HUES64 (cell line): ENCODE measurements at regions not wholly inside any gene's neighbourhood (a gene's known extent, or its start where the extent isn't known, plus 50 kb on each side); places are given as distances from the start of the nearest gene placed in this dataset.

ENCODE experiments used
- H3K27ac ChIP-seq: 2 replicates; pipeline ENCODE4 v1.7.0; 2013; ENCODE audit warnings: low read depth, low read length, inconsistent platforms
- H3K27me3 ChIP-seq: 2 replicates; pipeline ENCODE4 v1.6.1; 2013; ENCODE audit warnings: mild to moderate bottlenecking, low read length; ENCODE audit not compliant: insufficient read depth
- H3K36me3 ChIP-seq: 2 replicates; pipeline ENCODE4 v1.6.1; 2013; ENCODE audit warnings: mild to moderate bottlenecking, low read length; ENCODE audit not compliant: insufficient read depth
- H3K4me1 ChIP-seq: 2 replicates; pipeline ENCODE4 v1.6.1; 2013; ENCODE audit warnings: mild to moderate bottlenecking, low read length, moderate library complexity; ENCODE audit not compliant: insufficient read depth
- H3K4me3 ChIP-seq: 2 replicates; pipeline ENCODE4 v1.5.1; 2013; ENCODE audit warnings: mild to moderate bottlenecking, low read length, moderate library complexity
- H3K9ac ChIP-seq: 2 replicates; pipeline ENCODE4 v1.6.1; 2013; ENCODE audit warnings: mild to moderate bottlenecking, low read depth, low read length
- H3K9me3 ChIP-seq: 2 replicates; pipeline ENCODE4 v1.6.1; 2013; ENCODE audit warnings: low read depth, low read length; ENCODE audit not compliant: insufficient read depth
- WGBS: fragments of 150-250, 120-280 bp; methylation state at CpG from one replicate; pipeline ENCODE4 v1.1.7; 2013; ENCODE audit warnings: missing lambda C conversion rate; 5-methylcytosine and 5-hydroxymethylcytosine counted together

DNA sequence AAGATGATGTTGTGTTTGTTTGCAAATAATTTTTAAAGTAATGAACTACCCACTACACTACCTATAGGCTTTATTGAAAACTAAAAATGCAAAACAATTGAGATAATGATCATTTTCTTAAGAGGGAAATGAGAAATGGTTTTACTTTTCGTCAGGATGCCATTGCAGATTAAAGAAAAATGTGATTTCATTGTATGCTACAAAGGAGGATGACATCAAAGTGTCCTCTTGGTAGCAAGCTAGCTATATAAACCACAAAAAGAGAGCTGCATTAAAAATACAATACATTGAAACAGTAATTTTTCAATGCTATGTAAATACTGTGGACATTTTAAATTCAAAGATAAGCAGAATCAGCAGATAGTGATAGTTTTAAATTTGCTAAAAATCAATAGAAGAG, 87.5 kb upstream of the DPYD start:
- H3K9me3 ChIP-seq, result no peaks in the 10 kb centered on the region
- no peaks in the 10 kb centered on the region for H3K27me3 ChIP-seq
- 70% methylated on average over 1 of the region's 1 CpG for WGBS
- no peak overlapping the region for H3K27ac ChIP-seq
- H3K4me1 ChIP-seq, result peaks cover 2% of the 10 kb centered on the region; the same call in 1 of the 2 replicates
- H3K9ac ChIP-seq, result no peak overlapping the region
- no peaks in the 10 kb centered on the region for H3K36me3 ChIP-seq
- no peak overlapping the region for H3K4me3 ChIP-seq

DNA sequence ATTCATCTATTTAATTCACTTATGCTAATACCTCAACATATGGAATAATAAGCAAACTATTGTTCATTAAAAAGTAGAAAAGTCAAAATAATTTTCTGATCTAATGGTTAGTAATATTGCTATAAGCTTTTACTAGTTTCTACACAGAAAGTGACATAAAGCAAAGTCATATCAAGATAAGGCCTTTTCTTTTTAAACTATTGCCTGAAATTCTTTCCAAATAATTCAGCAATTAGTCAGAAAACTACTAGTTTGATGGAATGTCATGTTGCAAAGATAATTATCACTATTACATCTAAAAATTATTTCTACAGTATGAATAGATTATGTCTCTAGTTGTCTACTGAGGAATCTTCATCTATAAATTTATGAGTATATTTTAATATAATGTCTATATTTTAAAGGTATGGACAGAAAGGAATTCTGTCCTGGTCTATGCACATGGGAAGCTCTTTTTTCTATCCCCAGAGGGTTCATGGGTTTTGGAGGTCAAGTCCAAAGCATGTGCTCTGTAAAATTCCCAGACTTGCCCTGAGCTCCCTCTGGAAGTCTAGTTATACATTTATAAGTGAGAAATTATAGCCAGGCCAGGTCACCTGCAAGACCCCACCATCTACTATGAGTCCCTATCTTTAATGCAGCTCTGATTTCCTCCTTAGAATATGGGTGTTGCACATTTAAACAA, 84.6 kb upstream of the DPYD start:
- Histone ChIP-seq H3K9ac (no peak overlapping the region), H3K9me3 (no peaks in the 10 kb centered on the region), H3K36me3 (no peaks in the 10 kb centered on the region), H3K4me3 (no peak overlapping the region), H3K4me1 (peaks cover 14% of the 10 kb centered on the region), H3K27me3 (no peaks in the 10 kb centered on the region), H3K27ac (no peak overlapping the region)

GRCh38 chr1:98003442-98003841, 82.6 kb upstream of the DPYD start:
- no peaks in the 10 kb centered on the region for H3K36me3 ChIP-seq

GRCh38 chr1:98002288-98002687, 81.5 kb upstream of the DPYD start:
- Histone ChIP-seq H3K36me3 (no peaks in the 10 kb centered on the region), H3K9me3 (no peaks in the 10 kb centered on the region), H3K4me3 (no peak overlapping the region), H3K27me3 (no peaks in the 10 kb centered on the region), H3K4me1 (peaks cover 12% of the 10 kb centered on the region), H3K9ac (no peak overlapping the region), H3K27ac (no peak overlapping the region)
- WGBS, result 62% methylated on average over 2 of the region's 2 CpGs

More at GRCh38 chr1:98003442-98003841, 82.6 kb upstream of the DPYD start:
- Histone ChIP-seq H3K27ac (no peak overlapping the region), H3K4me3 (no peak overlapping the region), H3K27me3 (no peaks in the 10 kb centered on the region), H3K4me1 (peaks cover 12% of the 10 kb centered on the region), H3K9me3 (no peaks in the 10 kb centered on the region), H3K9ac (no peak overlapping the region)
- no CpG with 5 or more reads among the region's 1 CpG for WGBS

GRCh38 chr1:98001764-98002163, 80.9 kb upstream of the DPYD start:
- H3K27ac ChIP-seq, result no peak overlapping the region
- H3K9ac ChIP-seq, result no peak overlapping the region
- H3K27me3 ChIP-seq, result no peaks in the 10 kb centered on the region
- no peaks in the 10 kb centered on the region for H3K36me3 ChIP-seq
- H3K4me1 ChIP-seq, result peaks cover 12% of the 10 kb centered on the region
- no peak overlapping the region for H3K4me3 ChIP-seq
- H3K9me3 ChIP-seq, result no peaks in the 10 kb centered on the region
- no CpG with 5 or more reads among the region's 1 CpG for WGBS

- H3K4me1 ChIP-seq, result peaks cover 12% of the 10 kb centered on the region
- H3K9ac ChIP-seq, result no peak overlapping the region
- no peaks in the 10 kb centered on the region for H3K9me3 ChIP-seq
- H3K27me3 ChIP-seq, result no peaks in the 10 kb centered on the region
- H3K4me3 ChIP-seq, result no peak overlapping the region
- H3K36me3 ChIP-seq, result no peaks in the 10 kb centered on the region
- 94% methylated on average over 1 of the region's 1 CpG for WGBS
- no peak overlapping the region for H3K27ac ChIP-seq
Observed at GRCh38 chr1:97999320-97999719, 78.5 kb upstream of the DPYD start.

DNA sequence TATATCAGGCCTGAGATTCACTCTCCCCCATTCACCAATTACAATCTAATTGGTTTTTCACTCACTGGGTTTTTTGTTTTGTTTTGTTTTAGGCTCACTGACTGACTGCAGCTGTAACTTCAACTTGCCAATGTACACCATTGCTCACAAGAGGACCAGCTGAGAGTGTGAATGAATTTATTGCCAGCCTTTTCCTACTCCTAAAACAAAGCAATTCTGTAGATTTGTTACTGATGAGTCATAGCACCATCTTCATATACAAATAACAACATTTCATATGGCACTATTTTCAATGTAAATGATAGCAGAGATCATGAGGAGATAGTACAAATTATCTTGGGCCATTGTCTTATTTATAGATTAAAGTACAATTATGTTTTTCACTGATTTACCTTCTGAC, 76.0 kb upstream of the DPYD start:
- no peaks in the 10 kb centered on the region for H3K27me3 ChIP-seq
- no peaks in the 10 kb centered on the region for H3K36me3 ChIP-seq
- H3K27ac ChIP-seq, result no peak overlapping the region
- H3K9me3 ChIP-seq, result no peaks in the 10 kb centered on the region
- H3K4me3 ChIP-seq, result no peak overlapping the region
- peaks cover 3% of the 10 kb centered on the region for H3K4me1 ChIP-seq
- H3K9ac ChIP-seq, result no peak overlapping the region

DNA sequence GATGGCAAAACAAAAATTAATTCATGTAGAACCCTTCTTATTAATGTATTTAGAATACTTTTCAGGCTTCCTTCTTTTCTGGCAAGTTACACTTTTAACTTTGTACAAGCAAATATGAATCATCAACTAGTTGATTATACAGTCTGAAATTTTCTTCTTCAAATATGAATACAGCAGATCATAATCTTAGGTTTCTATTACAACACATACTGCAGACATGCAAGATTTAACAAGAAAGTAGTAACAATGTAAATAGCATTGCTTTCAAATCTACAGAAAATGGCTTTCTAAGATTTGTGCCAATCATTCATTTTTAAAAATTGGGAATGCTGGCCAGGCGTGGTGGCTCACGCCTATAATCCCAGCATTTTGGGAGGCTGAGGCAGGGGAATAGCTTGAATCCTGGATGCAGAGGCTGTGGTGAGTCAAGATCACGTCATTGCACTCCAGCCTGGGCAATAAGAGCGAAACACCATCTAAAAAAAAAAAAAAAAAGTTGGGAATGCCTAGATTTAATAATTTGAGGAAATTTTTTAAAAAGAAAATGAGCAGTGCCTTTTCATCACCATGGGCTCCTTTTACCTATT, 68.4 kb upstream of the DPYD start:
- H3K27ac ChIP-seq, result no peak overlapping the region

DNA sequence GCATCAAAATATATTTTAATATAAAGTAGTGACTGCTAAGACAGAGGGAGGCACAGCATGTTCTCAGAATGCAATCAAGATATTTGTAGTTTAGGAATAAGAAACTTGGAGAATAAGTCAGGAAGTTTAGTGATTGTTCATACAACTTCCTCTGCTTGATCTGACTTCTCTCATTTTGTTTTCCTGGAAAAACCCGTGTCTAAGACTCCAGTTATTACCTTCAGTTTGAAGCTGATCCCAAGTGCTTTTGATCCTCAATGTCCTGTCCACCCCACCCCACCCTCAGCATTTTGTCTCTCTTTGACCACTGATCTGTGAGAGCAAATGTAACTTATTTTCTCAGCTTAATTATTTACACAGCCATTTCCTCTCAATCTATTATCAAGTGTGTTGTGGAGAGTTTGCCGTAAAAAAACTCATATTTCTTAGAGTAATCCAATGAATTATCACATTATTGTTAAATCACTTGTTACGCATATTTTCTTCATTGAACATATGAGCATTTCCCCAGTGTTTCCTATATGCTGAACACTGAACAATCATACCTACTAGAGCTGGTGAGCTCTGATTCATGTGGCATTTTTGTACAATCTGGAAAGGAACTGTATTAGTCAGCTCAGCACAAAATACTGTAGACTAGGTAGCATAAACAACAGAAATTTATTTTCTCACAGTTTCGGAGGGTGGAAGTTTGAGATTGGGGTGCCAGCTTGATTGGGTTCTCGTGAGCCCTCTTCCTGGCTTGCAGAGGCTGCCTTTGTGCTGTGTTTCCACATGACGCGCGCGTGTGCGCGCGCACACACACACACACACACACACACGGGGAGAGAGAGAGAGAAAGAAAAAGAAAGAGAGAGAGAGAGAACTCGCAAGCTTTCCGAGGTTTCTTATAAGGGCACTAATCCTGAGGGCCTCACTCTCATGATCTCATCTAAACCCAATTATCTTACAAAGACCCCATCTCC, 65.5 kb upstream of the DPYD start:
- no peak overlapping the region for H3K4me3 ChIP-seq
- WGBS, result 95% methylated on average over 4 of the region's 15 CpGs
- no peaks in the 10 kb centered on the region for H3K4me1 ChIP-seq
- H3K9ac ChIP-seq, result no peak overlapping the region
- H3K27me3 ChIP-seq, result no peaks in the 10 kb centered on the region
- H3K9me3 ChIP-seq, result no peaks in the 10 kb centered on the region
- H3K36me3 ChIP-seq, result no peaks in the 10 kb centered on the region
- no peak overlapping the region for H3K27ac ChIP-seq

More for the DNA sequence above, 68.4 kb upstream of the DPYD start:
- Histone ChIP-seq H3K4me1 (no peaks in the 10 kb centered on the region), H3K9ac (no peak overlapping the region), H3K4me3 (no peak overlapping the region), H3K9me3 (no peaks in the 10 kb centered on the region), H3K36me3 (no peaks in the 10 kb centered on the region), H3K27me3 (no peaks in the 10 kb centered on the region)
- 98% methylated on average over 4 of the region's 4 CpGs for WGBS

DNA sequence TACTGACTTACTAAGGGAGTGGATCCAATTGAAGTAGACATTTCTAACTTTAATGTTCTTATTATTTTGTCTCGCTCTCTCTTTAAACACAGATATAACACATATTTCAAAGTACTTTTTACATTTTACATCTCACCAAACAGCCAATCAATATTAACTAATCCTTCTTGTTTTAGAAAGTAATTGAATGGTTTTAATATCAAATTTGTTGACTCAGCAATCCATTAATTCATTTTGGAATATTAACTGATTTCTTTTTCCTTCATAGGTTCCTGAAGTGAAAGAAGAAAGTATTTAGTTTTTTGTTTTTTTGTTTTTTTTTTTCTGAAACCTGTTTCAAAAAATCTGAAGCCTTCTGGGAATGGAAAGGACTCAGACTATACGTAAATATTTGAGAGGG, 62.3 kb upstream of the DPYD start:
- no peaks in the 10 kb centered on the region for H3K27me3 ChIP-seq
- 100% methylated on average over 2 of the region's 2 CpGs for WGBS
- no peak overlapping the region for H3K9ac ChIP-seq

DNA sequence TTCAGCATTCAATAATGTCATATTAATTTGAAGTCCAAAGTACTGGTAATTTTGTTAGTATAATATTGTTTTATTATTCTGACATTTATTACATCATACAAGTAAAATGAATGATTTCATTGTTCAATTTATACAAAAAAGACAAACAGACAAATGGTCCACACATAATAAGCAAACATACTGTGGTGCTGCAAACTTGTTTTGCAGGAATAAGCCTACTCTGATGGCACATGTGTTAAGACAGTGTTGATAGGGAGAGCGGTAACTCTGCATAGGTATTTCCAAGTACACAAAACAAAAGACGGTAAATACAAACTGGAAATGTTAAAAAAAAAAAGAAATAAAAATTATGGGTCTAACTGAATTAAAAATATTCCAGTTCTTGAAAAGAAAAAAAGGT, 59.7 kb upstream of the DPYD start:
- Histone ChIP-seq H3K27ac (no peak overlapping the region), H3K9ac (no peak overlapping the region), H3K36me3 (no peaks in the 10 kb centered on the region), H3K27me3 (no peaks in the 10 kb centered on the region), H3K4me3 (no peak overlapping the region), H3K9me3 (no peaks in the 10 kb centered on the region), H3K4me1 (no peaks in the 10 kb centered on the region)
- WGBS, result 90% methylated on average over 2 of the region's 2 CpGs

More for the DNA sequence above, 62.3 kb upstream of the DPYD start:
- Histone ChIP-seq H3K4me3 (no peak overlapping the region), H3K36me3 (no peaks in the 10 kb centered on the region), H3K27ac (no peak overlapping the region), H3K9me3 (no peaks in the 10 kb centered on the region), H3K4me1 (no peaks in the 10 kb centered on the region)
